GM23338 (cell line): ENCODE measurements at regions not wholly inside any gene's neighbourhood (a gene's known extent, or its start where the extent isn't known, plus 50 kb on each side); places are given as distances from the start of the nearest gene placed in this dataset.

Experiments used
- CREB1 ChIP-seq: fragments of 250-450 bp; sonication (Bioruptor Pico); IDR thresholded peaks from 2 replicates; pipeline ENCODE4 v1.5.0; 2020; ENCODE audit warnings: low read depth, mild to moderate bottlenecking, moderate library complexity
- EZH2 ChIP-seq: fragments of 200-600 bp; sonication (generic); IDR thresholded peaks from one replicate; pipeline ENCODE4 v1.8.0; 2017; ENCODE audit warnings: antibody characterized with exemption, mild to moderate bottlenecking, low read depth; ENCODE audit not compliant: unreplicated experiment
- EZH2phosphoT487 ChIP-seq: fragments of 200-600 bp; sonication (generic); IDR thresholded peaks from one replicate; pipeline ENCODE4 v1.8.1; 2018; ENCODE audit warnings: antibody characterized with exemption; ENCODE audit not compliant: unreplicated experiment
- JUNB ChIP-seq: IDR thresholded peaks from one replicate; pipeline ENCODE4 v1.6.1; 2016; ENCODE audit warnings: antibody characterized with exemption; ENCODE audit not compliant: unreplicated experiment
- NANOG ChIP-seq: IDR thresholded peaks from 2 replicates; pipeline ENCODE4 v1.6.1; 2016; ENCODE audit warnings: antibody characterized with exemption, borderline replicate concordance
- POLR2AphosphoS5 ChIP-seq: IDR thresholded peaks from 2 replicates; pipeline ENCODE4 v1.6.1; 2016; ENCODE audit warnings: antibody characterized with exemption, low read depth
- STAT1 ChIP-seq: IDR thresholded peaks from one replicate; pipeline ENCODE4 v1.6.1; 2016; ENCODE audit warnings: antibody characterized with exemption; ENCODE audit not compliant: unreplicated experiment
- ZNF114 ChIP-seq: fragments of 250-450 bp; sonication (Bioruptor Pico); IDR thresholded peaks from 2 replicates; pipeline ENCODE4 v1.5.0; 2020; ENCODE audit warnings: mild to moderate bottlenecking, moderate library complexity
- ZNF331 ChIP-seq: fragments of 250-450 bp; sonication (Bioruptor Pico); IDR thresholded peaks from 2 replicates; pipeline ENCODE4 v1.5.0; 2020; ENCODE audit warnings: low read depth, mild to moderate bottlenecking, moderate library complexity
- TF ChIP-seq, protein P1 (sequence below), 2 experiments: fragments of 200-600 bp in 1 of 2; sonication (generic) in 1 of 2; conservative IDR thresholded peaks; 2 replicates each; pipeline versions ENCODE4 v1.5.1 to v1.6.1; 2016 to 2017; ENCODE audit warnings: antibody characterized with exemption in 2 of 2, low read depth in 2 of 2, mild to moderate bottlenecking in 2 of 2, moderate library complexity in 1 of 2
- TF ChIP-seq, protein P2 (sequence below): IDR thresholded peaks from one replicate; pipeline ENCODE4 v1.6.1; 2018; ENCODE audit warnings: antibody characterized with exemption; ENCODE audit not compliant: unreplicated experiment
- TF ChIP-seq, protein P3 (sequence below): IDR thresholded peaks from 2 replicates; pipeline ENCODE4 v1.6.1; 2016; ENCODE audit warnings: antibody characterized with exemption
- TF ChIP-seq, protein P4 (sequence below): fragments of 250-450 bp; sonication (Bioruptor Pico); IDR thresholded peaks from 2 replicates; pipeline ENCODE4 v1.5.0; 2020; ENCODE audit warnings: mild to moderate bottlenecking, moderate library complexity

DNA sequence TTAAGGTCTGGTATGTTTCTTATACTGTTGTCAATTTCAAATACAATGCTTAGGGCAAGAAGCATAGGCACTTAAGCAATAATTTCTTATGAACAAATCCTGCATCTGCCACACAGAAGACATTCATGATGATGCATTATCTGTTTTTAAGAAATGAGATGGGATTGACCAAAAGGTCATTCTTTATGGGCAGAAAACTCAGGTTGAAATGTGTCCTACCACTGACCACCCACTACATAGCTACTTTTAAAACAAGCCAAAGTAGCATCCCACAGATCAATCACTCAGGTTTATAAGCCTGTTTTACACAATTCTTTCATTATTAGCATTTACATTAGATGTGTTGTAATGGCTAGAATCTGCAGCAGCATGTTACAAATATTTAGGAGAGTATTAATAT lies 617.8 kb downstream of the PCDH7 start:
- TF ChIP-seq POLR2AphosphoS5 (no peak), JUNB (no peak), EZH2phosphoT487 (no peak), EZH2 (no peak), CREB1 (no peak), NANOG (no peak), ZNF331 (CRISPR knock-in tag) (no peak), ZNF114 (CRISPR knock-in tag) (no peak), STAT1 (no peak)
- TF ChIP-seq, protein P1, sequence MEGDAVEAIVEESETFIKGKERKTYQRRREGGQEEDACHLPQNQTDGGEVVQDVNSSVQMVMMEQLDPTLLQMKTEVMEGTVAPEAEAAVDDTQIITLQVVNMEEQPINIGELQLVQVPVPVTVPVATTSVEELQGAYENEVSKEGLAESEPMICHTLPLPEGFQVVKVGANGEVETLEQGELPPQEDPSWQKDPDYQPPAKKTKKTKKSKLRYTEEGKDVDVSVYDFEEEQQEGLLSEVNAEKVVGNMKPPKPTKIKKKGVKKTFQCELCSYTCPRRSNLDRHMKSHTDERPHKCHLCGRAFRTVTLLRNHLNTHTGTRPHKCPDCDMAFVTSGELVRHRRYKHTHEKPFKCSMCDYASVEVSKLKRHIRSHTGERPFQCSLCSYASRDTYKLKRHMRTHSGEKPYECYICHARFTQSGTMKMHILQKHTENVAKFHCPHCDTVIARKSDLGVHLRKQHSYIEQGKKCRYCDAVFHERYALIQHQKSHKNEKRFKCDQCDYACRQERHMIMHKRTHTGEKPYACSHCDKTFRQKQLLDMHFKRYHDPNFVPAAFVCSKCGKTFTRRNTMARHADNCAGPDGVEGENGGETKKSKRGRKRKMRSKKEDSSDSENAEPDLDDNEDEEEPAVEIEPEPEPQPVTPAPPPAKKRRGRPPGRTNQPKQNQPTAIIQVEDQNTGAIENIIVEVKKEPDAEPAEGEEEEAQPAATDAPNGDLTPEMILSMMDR (conservative IDR thresholded peaks at IDR 0.05; ENCODE audit: low read depth in 2 of 2) = no peak
- TF ChIP-seq, protein P2, sequence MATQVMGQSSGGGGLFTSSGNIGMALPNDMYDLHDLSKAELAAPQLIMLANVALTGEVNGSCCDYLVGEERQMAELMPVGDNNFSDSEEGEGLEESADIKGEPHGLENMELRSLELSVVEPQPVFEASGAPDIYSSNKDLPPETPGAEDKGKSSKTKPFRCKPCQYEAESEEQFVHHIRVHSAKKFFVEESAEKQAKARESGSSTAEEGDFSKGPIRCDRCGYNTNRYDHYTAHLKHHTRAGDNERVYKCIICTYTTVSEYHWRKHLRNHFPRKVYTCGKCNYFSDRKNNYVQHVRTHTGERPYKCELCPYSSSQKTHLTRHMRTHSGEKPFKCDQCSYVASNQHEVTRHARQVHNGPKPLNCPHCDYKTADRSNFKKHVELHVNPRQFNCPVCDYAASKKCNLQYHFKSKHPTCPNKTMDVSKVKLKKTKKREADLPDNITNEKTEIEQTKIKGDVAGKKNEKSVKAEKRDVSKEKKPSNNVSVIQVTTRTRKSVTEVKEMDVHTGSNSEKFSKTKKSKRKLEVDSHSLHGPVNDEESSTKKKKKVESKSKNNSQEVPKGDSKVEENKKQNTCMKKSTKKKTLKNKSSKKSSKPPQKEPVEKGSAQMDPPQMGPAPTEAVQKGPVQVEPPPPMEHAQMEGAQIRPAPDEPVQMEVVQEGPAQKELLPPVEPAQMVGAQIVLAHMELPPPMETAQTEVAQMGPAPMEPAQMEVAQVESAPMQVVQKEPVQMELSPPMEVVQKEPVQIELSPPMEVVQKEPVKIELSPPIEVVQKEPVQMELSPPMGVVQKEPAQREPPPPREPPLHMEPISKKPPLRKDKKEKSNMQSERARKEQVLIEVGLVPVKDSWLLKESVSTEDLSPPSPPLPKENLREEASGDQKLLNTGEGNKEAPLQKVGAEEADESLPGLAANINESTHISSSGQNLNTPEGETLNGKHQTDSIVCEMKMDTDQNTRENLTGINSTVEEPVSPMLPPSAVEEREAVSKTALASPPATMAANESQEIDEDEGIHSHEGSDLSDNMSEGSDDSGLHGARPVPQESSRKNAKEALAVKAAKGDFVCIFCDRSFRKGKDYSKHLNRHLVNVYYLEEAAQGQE = no peak
- TF ChIP-seq, protein P3, sequence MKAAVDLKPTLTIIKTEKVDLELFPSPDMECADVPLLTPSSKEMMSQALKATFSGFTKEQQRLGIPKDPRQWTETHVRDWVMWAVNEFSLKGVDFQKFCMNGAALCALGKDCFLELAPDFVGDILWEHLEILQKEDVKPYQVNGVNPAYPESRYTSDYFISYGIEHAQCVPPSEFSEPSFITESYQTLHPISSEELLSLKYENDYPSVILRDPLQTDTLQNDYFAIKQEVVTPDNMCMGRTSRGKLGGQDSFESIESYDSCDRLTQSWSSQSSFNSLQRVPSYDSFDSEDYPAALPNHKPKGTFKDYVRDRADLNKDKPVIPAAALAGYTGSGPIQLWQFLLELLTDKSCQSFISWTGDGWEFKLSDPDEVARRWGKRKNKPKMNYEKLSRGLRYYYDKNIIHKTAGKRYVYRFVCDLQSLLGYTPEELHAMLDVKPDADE = no peak
- TF ChIP-seq, protein P4, sequence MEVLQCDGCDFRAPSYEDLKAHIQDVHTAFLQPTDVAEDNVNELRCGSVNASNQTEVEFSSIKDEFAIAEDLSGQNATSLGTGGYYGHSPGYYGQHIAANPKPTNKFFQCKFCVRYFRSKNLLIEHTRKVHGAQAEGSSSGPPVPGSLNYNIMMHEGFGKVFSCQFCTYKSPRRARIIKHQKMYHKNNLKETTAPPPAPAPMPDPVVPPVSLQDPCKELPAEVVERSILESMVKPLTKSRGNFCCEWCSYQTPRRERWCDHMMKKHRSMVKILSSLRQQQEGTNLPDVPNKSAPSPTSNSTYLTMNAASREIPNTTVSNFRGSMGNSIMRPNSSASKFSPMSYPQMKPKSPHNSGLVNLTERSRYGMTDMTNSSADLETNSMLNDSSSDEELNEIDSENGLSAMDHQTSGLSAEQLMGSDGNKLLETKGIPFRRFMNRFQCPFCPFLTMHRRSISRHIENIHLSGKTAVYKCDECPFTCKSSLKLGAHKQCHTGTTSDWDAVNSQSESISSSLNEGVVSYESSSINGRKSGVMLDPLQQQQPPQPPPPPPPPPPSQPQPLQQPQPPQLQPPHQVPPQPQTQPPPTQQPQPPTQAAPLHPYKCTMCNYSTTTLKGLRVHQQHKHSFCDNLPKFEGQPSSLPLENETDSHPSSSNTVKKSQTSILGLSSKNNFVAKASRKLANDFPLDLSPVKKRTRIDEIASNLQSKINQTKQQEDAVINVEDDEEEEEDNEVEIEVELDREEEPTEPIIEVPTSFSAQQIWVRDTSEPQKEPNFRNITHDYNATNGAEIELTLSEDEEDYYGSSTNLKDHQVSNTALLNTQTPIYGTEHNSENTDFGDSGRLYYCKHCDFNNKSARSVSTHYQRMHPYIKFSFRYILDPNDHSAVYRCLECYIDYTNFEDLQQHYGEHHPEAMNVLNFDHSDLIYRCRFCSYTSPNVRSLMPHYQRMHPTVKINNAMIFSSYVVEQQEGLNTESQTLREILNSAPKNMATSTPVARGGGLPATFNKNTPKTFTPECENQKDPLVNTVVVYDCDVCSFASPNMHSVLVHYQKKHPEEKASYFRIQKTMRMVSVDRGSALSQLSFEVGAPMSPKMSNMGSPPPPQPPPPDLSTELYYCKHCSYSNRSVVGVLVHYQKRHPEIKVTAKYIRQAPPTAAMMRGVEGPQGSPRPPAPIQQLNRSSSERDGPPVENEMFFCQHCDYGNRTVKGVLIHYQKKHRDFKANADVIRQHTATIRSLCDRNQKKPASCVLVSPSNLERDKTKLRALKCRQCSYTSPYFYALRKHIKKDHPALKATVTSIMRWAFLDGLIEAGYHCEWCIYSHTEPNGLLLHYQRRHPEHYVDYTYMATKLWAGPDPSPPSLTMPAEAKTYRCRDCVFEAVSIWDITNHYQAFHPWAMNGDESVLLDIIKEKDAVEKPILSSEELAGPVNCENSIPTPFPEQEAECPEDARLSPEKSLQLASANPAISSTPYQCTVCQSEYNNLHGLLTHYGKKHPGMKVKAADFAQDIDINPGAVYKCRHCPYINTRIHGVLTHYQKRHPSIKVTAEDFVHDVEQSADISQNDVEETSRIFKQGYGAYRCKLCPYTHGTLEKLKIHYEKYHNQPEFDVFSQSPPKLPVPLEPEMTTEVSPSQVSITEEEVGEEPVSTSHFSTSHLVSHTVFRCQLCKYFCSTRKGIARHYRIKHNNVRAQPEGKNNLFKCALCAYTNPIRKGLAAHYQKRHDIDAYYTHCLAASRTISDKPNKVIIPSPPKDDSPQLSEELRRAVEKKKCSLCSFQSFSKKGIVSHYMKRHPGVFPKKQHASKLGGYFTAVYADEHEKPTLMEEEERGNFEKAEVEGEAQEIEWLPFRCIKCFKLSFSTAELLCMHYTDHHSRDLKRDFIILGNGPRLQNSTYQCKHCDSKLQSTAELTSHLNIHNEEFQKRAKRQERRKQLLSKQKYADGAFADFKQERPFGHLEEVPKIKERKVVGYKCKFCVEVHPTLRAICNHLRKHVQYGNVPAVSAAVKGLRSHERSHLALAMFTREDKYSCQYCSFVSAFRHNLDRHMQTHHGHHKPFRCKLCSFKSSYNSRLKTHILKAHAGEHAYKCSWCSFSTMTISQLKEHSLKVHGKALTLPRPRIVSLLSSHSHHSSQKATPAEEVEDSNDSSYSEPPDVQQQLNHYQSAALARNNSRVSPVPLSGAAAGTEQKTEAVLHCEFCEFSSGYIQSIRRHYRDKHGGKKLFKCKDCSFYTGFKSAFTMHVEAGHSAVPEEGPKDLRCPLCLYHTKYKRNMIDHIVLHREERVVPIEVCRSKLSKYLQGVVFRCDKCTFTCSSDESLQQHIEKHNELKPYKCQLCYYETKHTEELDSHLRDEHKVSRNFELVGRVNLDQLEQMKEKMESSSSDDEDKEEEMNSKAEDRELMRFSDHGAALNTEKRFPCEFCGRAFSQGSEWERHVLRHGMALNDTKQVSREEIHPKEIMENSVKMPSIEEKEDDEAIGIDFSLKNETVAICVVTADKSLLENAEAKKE (CRISPR knock-in tag) = no peak
